ENCODE measurements at regions not wholly inside any gene's neighbourhood (a gene's known extent, or its start where the extent isn't known, plus 50 kb on each side); places are given as distances from the start of the nearest gene placed in this dataset.
"Not testable (repeated sequence)": the region's sequence is repeated elsewhere in the genome, so short reads cannot be mapped to it uniquely, and the experiment has no call there.

- H3K27me3 ChIP-seq (ENCODE audit: low read depth), result no peaks in the 10 kb centered on the region
- ATAC-seq, result no peak
- no peak overlapping the region for H3K27ac ChIP-seq
- peaks cover 4% of the 10 kb centered on the region for H3K9me3 ChIP-seq
- H3K4me3 ChIP-seq, result no peak overlapping the region
- TF ChIP-seq CTCF (IDR thresholded peaks at IDR 0.05), result no peak
- intact Hi-C loops (cut with DNase I), result no loop called here
- no peak for DNase-seq
- H3K36me3 ChIP-seq, result no peaks in the 10 kb centered on the region
- peaks cover 8% of the 10 kb centered on the region for H3K4me1 ChIP-seq
Measured at GRCh38 chr3:28149960-28150359, 91.5 kb upstream of the CMC1 start.

GRCh38 chr3:28150465-28151206, 90.8 kb upstream of the CMC1 start:
- Histone ChIP-seq H3K27ac (no peak overlapping the region), H3K4me1 (peaks cover 8% of the 10 kb centered on the region), H3K4me3 (no peak overlapping the region), H3K27me3 (ENCODE audit: low read depth) (no peaks in the 10 kb centered on the region), H3K36me3 (no peaks in the 10 kb centered on the region), H3K9me3 (peaks cover 4% of the 10 kb centered on the region)
- intact Hi-C loops (cut with DNase I), result no loop called here
- DNase-seq (no peak), ATAC-seq (no peak)
- no peak for TF ChIP-seq CTCF (IDR thresholded peaks at IDR 0.05)

GRCh38 chr3:28151207-28151550, 90.2 kb upstream of the CMC1 start:
- Histone ChIP-seq H3K4me1 (peaks cover 8% of the 10 kb centered on the region), H3K4me3 (no peak overlapping the region), H3K27me3 (ENCODE audit: low read depth) (no peaks in the 10 kb centered on the region), H3K36me3 (no peaks in the 10 kb centered on the region), H3K27ac (peak overlapping the region; percentile 42), H3K9me3 (peaks cover 4% of the 10 kb centered on the region)
- ATAC-seq (no peak), DNase-seq (no peak)
- intact Hi-C loops (cut with DNase I), result no loop called here
- no peak for TF ChIP-seq CTCF (IDR thresholded peaks at IDR 0.05)

- Histone ChIP-seq H3K4me3 (peak overlapping the region; percentile 2), H3K27me3 (ENCODE audit: low read depth) (no peaks in the 10 kb centered on the region), H3K36me3 (no peaks in the 10 kb centered on the region), H3K4me1 (peaks cover 8% of the 10 kb centered on the region), H3K9me3 (peaks cover 4% of the 10 kb centered on the region), H3K27ac (peak overlapping the region; percentile 42)
- no peak for ATAC-seq
- no peak for TF ChIP-seq CTCF (IDR thresholded peaks at IDR 0.05)
- DNase-seq, result no peak
- intact Hi-C loops (cut with DNase I), result no loop called here
Measured at GRCh38 chr3:28151608-28152228, 89.7 kb upstream of the CMC1 start.

- H3K36me3 ChIP-seq, result no peaks in the 10 kb centered on the region
- TF ChIP-seq CTCF (IDR thresholded peaks at IDR 0.05), result no peak
- ATAC-seq (no peak), DNase-seq (no peak)
- no peak overlapping the region for H3K27ac ChIP-seq
- no peaks in the 10 kb centered on the region for H3K27me3 ChIP-seq (ENCODE audit: low read depth)
- no peak overlapping the region for H3K4me3 ChIP-seq
- peaks cover 4% of the 10 kb centered on the region for H3K9me3 ChIP-seq
- peaks cover 8% of the 10 kb centered on the region for H3K4me1 ChIP-seq
- intact Hi-C loops (cut with DNase I), result no loop called here
Measured at GRCh38 chr3:28155631-28156030, 85.8 kb upstream of the CMC1 start.

- H3K36me3 ChIP-seq; H3K4me1 ChIP-seq; H3K27ac ChIP-seq; intact Hi-C loops (cut with DNase I); H3K9me3 ChIP-seq; H3K27me3 ChIP-seq (ENCODE audit: low read depth); ATAC-seq; H3K4me3 ChIP-seq: not testable (repeated sequence)
- DNase-seq, result peak; percentile 34
Measured at GRCh38 chr3:28156599-28156998, 84.8 kb upstream of the CMC1 start.

All from lower lobe of right lung (tissue), 2 donors.